Astrocyte (in vitro differentiated cells and primary cell): ENCODE measurements at regions not wholly inside any gene's neighbourhood (a gene's known extent, or its start where the extent isn't known, plus 50 kb on each side); places are given as distances from the start of the nearest gene placed in this dataset.
"Not testable (repeated sequence)": the region's sequence is repeated elsewhere in the genome, so short reads cannot be mapped to it uniquely, and the experiment has no call there.

Experiments used
- DNase-seq: peaks from one replicate; pipeline ENCODE4 v3.0.0-alpha.2; 2010; ENCODE audit warnings: low read depth
- FAIRE-seq: peaks from 2 replicates; lab custom pipeline; 2011; peaks lifted over from hg19 to GRCh38; lab: Jason Lieb, UNC
- H2AFZ ChIP-seq: 2 replicates; pipeline ENCODE4 v1.6.0; 2012; ENCODE audit warnings: low read depth, low read length, inconsistent platforms
- H3K27ac ChIP-seq: 2 replicates; pipeline ENCODE4 v1.5.1; 2011; ENCODE audit warnings: low read depth, low read length, inconsistent platforms
- H3K27me3 ChIP-seq: 2 replicates; pipeline ENCODE4 v1.6.0; 2011; ENCODE audit warnings: low read length, inconsistent platforms; ENCODE audit not compliant: insufficient read depth
- H3K36me3 ChIP-seq: 2 replicates; pipeline ENCODE4 v1.5.1; 2011; ENCODE audit warnings: low read length, inconsistent platforms; ENCODE audit not compliant: insufficient read depth
- H3K4me1 ChIP-seq: 2 replicates; pipeline ENCODE4 v1.5.1; 2011; ENCODE audit warnings: low read length, inconsistent platforms; ENCODE audit not compliant: insufficient read depth
- H3K4me2 ChIP-seq: 2 replicates; pipeline ENCODE4 v1.6.0; 2012; ENCODE audit warnings: low read length, inconsistent platforms
- H3K4me3 ChIP-seq: 2 replicates; pipeline ENCODE4 v1.5.1; 2011; ENCODE audit warnings: low read depth, mild to moderate bottlenecking, low read length, inconsistent platforms; ENCODE audit not compliant: insufficient read depth
- H3K79me2 ChIP-seq: 2 replicates; pipeline ENCODE4 v1.6.0; 2012; ENCODE audit warnings: mild to moderate bottlenecking, low read length, inconsistent platforms; ENCODE audit not compliant: insufficient read depth
- H3K9ac ChIP-seq: 2 replicates; pipeline ENCODE4 v1.6.0; 2012; ENCODE audit warnings: mild to moderate bottlenecking, low read length, inconsistent platforms
- H3K9me3 ChIP-seq: 2 replicates; pipeline ENCODE4 v1.5.1; 2012; ENCODE audit warnings: low read depth, mild to moderate bottlenecking, low read length, inconsistent platforms; ENCODE audit not compliant: insufficient read depth
- H4K20me1 ChIP-seq: 2 replicates; pipeline ENCODE4 v1.6.0; 2012; ENCODE audit warnings: low read length, inconsistent platforms; ENCODE audit not compliant: insufficient read depth
- H3K27ac Mint-ChIP-seq: one replicate; pipeline ENCODE4 v1.8.0; 2021; ENCODE audit warnings: mild to moderate bottlenecking, mixed read lengths; ENCODE audit not compliant: unreplicated experiment
- H3K27me3 Mint-ChIP-seq: one replicate; pipeline ENCODE4 v1.8.0; 2021; ENCODE audit warnings: low read depth, mixed read lengths; ENCODE audit not compliant: unreplicated experiment
- H3K36me3 Mint-ChIP-seq: one replicate; pipeline ENCODE4 v1.8.0; 2021; ENCODE audit warnings: low read depth, mixed read lengths; ENCODE audit not compliant: unreplicated experiment
- H3K4me1 Mint-ChIP-seq: one replicate; pipeline ENCODE4 v1.8.0; 2021; ENCODE audit warnings: low read depth, mixed read lengths; ENCODE audit not compliant: unreplicated experiment
- H3K4me3 Mint-ChIP-seq: one replicate; pipeline ENCODE4 v1.8.0; 2021; ENCODE audit warnings: mild to moderate bottlenecking, moderate library complexity, mixed read lengths; ENCODE audit not compliant: unreplicated experiment
- H3K9me3 Mint-ChIP-seq: one replicate; pipeline ENCODE4 v1.8.0; 2021; ENCODE audit warnings: mild to moderate bottlenecking, mixed read lengths; ENCODE audit not compliant: unreplicated experiment

- H3K9me3 ChIP-seq, H3K9me3 Mint-ChIP-seq, H3K27me3 Mint-ChIP-seq, DNase-seq, H2AFZ ChIP-seq, H3K79me2 ChIP-seq, H3K36me3 ChIP-seq, H3K9ac ChIP-seq, FAIRE-seq, H3K36me3 Mint-ChIP-seq, H3K4me3 ChIP-seq, H3K27me3 ChIP-seq: not testable (repeated sequence)
- Mint-ChIP-seq H3K4me3 (peak overlapping the region; percentile 92), H3K27ac (peak overlapping the region; percentile 91), H3K4me1 (peaks cover 27% of the 10 kb centered on the region)
- H3K27ac ChIP-seq, result peak overlapping the region; percentile 17
- peaks cover 12% of the 10 kb centered on the region for H4K20me1 ChIP-seq
- H3K4me1 ChIP-seq, result peaks cover 13% of the 10 kb centered on the region
- H3K4me2 ChIP-seq, result peak overlapping the region; percentile 91
Measured at GRCh38 chr3:75433295-75433694, 230.8 kb upstream of the FRG2C start.

GRCh38 chr3:75434276-75434912, 229.7 kb upstream of the FRG2C start:
- H3K9me3 ChIP-seq, H3K79me2 ChIP-seq, H4K20me1 ChIP-seq, H3K9me3 Mint-ChIP-seq, H3K27me3 ChIP-seq, H3K36me3 Mint-ChIP-seq, H3K36me3 ChIP-seq, H3K4me1 ChIP-seq, H3K27me3 Mint-ChIP-seq, FAIRE-seq: not testable (repeated sequence)
- H3K27ac Mint-ChIP-seq, result peak overlapping the region; percentile 91
- peak overlapping the region; percentile 93 for H3K9ac ChIP-seq
- H3K4me3 Mint-ChIP-seq, result peak overlapping the region; percentile 92
- H3K27ac ChIP-seq, result peak overlapping the region; percentile 94
- H3K4me1 Mint-ChIP-seq, result peaks cover 21% of the 10 kb centered on the region
- DNase-seq, result peak; percentile 57
- H3K4me2 ChIP-seq, result peak overlapping the region; percentile 91
- H3K4me3 ChIP-seq, result peak overlapping the region; percentile 74
- H2AFZ ChIP-seq, result peak overlapping the region; percentile 63

GRCh38 chr3:75434913-75435793, 229.0 kb upstream of the FRG2C start:
- not testable (repeated sequence) for H3K36me3 ChIP-seq, H3K79me2 ChIP-seq, H3K27me3 Mint-ChIP-seq, H3K36me3 Mint-ChIP-seq, H3K9me3 ChIP-seq, H3K4me1 ChIP-seq, FAIRE-seq, H3K27me3 ChIP-seq, H4K20me1 ChIP-seq, H3K9me3 Mint-ChIP-seq
- Mint-ChIP-seq H3K4me1 (peaks cover 19% of the 10 kb centered on the region), H3K27ac (peak overlapping the region; percentile 100), H3K4me3 (peak overlapping the region; percentile 91)
- peak overlapping the region; percentile 74 for H3K4me3 ChIP-seq
- H3K9ac ChIP-seq, result peak overlapping the region; percentile 93
- peak overlapping the region; percentile 78 for H2AFZ ChIP-seq
- H3K4me2 ChIP-seq, result peak overlapping the region; percentile 91
- DNase-seq, result peak; percentile 97
- peak overlapping the region; percentile 94 for H3K27ac ChIP-seq

- H3K4me1 ChIP-seq, H4K20me1 ChIP-seq, H3K36me3 ChIP-seq, H3K36me3 Mint-ChIP-seq, H3K9me3 Mint-ChIP-seq, H3K27me3 Mint-ChIP-seq, H3K79me2 ChIP-seq, H3K27me3 ChIP-seq, H3K9me3 ChIP-seq, FAIRE-seq: not testable (repeated sequence)
- H3K27ac ChIP-seq, result peak overlapping the region; percentile 72
- H3K9ac ChIP-seq, result peak overlapping the region; percentile 93
- H3K4me1 Mint-ChIP-seq, result peaks cover 17% of the 10 kb centered on the region
- peak overlapping the region; percentile 84 for H3K4me2 ChIP-seq
- peak overlapping the region; percentile 77 for H3K27ac Mint-ChIP-seq
- H3K4me3 ChIP-seq, result peak overlapping the region; percentile 58
- DNase-seq, result peak; percentile 4
- peak overlapping the region; percentile 91 for H3K4me3 Mint-ChIP-seq
- H2AFZ ChIP-seq, result peak overlapping the region; percentile 78
Measured at GRCh38 chr3:75435794-75436400, 228.2 kb upstream of the FRG2C start.

- not testable (repeated sequence) for H3K9me3 ChIP-seq, H3K4me3 ChIP-seq, DNase-seq, H3K4me1 ChIP-seq, H3K9ac ChIP-seq, H3K27me3 Mint-ChIP-seq, H4K20me1 ChIP-seq, H3K27ac Mint-ChIP-seq, H2AFZ ChIP-seq, H3K27me3 ChIP-seq, H3K36me3 Mint-ChIP-seq, H3K9me3 Mint-ChIP-seq, H3K4me3 Mint-ChIP-seq, FAIRE-seq, H3K4me2 ChIP-seq, H3K79me2 ChIP-seq, H3K36me3 ChIP-seq, H3K27ac ChIP-seq, H3K4me1 Mint-ChIP-seq
Measured at GRCh38 chr3:75440986-75441385, 223.1 kb upstream of the FRG2C start.
